ENCODE measurements at regions not wholly inside any gene's neighbourhood (a gene's known extent, or its start where the extent isn't known, plus 50 kb on each side); places are given as distances from the start of the nearest gene placed in this dataset.

- TF ChIP-seq CTCF (IDR thresholded peaks at IDR 0.05): no peak
- no peak for TF ChIP-seq POLR2A (IDR thresholded peaks at IDR 0.05)
Measured at GRCh38 chr1:177611402-177611801, 358.5 kb downstream of the SEC16B start.
